CD14-positive monocyte (primary cell): ENCODE measurements at regions not wholly inside any gene's neighbourhood (a gene's known extent, or its start where the extent isn't known, plus 50 kb on each side); places are given as distances from the start of the nearest gene placed in this dataset.
"Not testable (repeated sequence)": the region's sequence is repeated elsewhere in the genome, so short reads cannot be mapped to it uniquely, and the experiment has no call there.

Source experiments
- DNase-seq, 3 donors: peaks; one replicate each; pipeline ENCODE4 v3.0.0-alpha.2; 2011 to 2022
- H2AFZ ChIP-seq: 2 replicates; pipeline ENCODE4 v1.6.0; 2012; ENCODE audit warnings: mild to moderate bottlenecking, low read depth, low read length, inconsistent platforms; ENCODE audit not compliant: insufficient read depth, poor library complexity, severe bottlenecking
- H3K27ac ChIP-seq, 2 donors: 1 replicate in 1 of 2; 2 replicates in 1 of 2; pipeline ENCODE4 v1.5.1; 2012 to 2013; ENCODE audit warnings: low read length in 2 of 2, control low read depth in 1 of 2, inconsistent platforms in 1 of 2, low read depth in 1 of 2, mild to moderate bottlenecking in 1 of 2
- H3K27me3 ChIP-seq, 2 donors: one replicate each; pipeline versions ENCODE4 v1.6.0 to v1.6.1; 2011 to 2013; ENCODE audit warnings: low read length in 2 of 2; ENCODE audit not compliant: control insufficient read depth in 2 of 2, insufficient read depth in 2 of 2
- H3K36me3 ChIP-seq, 2 donors: replicated peaks in 1 of 2; 1 replicate in 1 of 2; 2 replicates in 1 of 2; pipeline versions ENCODE4 v1.5.1 to v1.6.1; 2012 to 2013; ENCODE audit warnings: low read length in 2 of 2, control low read depth in 1 of 2, inconsistent platforms in 1 of 2, mild to moderate bottlenecking in 1 of 2; ENCODE audit not compliant: insufficient read depth in 2 of 2, control insufficient read depth in 1 of 2
- H3K4me1 ChIP-seq, 2 donors: 1 replicate in 1 of 2; 2 replicates in 1 of 2; pipeline versions ENCODE4 v1.5.1 to v1.6.1; 2012 to 2013; ENCODE audit warnings: low read length in 2 of 2, control low read depth in 1 of 2, inconsistent platforms in 1 of 2, mild to moderate bottlenecking in 1 of 2, moderate library complexity in 1 of 2; ENCODE audit not compliant: insufficient read depth in 2 of 2, control insufficient read depth in 1 of 2
- H3K4me2 ChIP-seq: replicated peaks from 2 replicates; pipeline ENCODE3; 2012; ENCODE audit warnings: low read length, moderate library complexity, mild to moderate bottlenecking; ENCODE audit not compliant: poor library complexity, severe bottlenecking; ENCODE audit errors: extremely low read depth
- H3K4me3 ChIP-seq, 3 experiments: fragments of 200-600 bp in 1 of 3; sonication (generic) in 1 of 3; replicated peaks in 1 of 3; 1 replicate in 2 of 3; 2 replicates in 1 of 3; pipeline ENCODE4 v1.5.1; 2011 to 2013; ENCODE audit warnings: low read length in 3 of 3, mild to moderate bottlenecking in 3 of 3, control low read depth in 2 of 3, low read depth in 2 of 3, inconsistent platforms in 1 of 3, moderate library complexity in 1 of 3
- H3K79me2 ChIP-seq: 2 replicates; pipeline ENCODE4 v1.6.0; 2012; ENCODE audit warnings: mild to moderate bottlenecking, control low read depth, inconsistent platforms, low read length, moderate library complexity; ENCODE audit not compliant: insufficient read depth
- H3K9ac ChIP-seq: 2 replicates; pipeline ENCODE4 v1.6.0; 2017; ENCODE audit warnings: low read length, mild to moderate bottlenecking; ENCODE audit not compliant: insufficient read depth, poor library complexity, severe bottlenecking
- H3K9me3 ChIP-seq, 2 donors: replicated peaks in 1 of 2; 1 replicate in 1 of 2; 2 replicates in 1 of 2; pipeline versions ENCODE4 v1.5.1 to v1.6.1; 2012 to 2013; ENCODE audit warnings: low read length in 2 of 2, control low read depth in 1 of 2; ENCODE audit not compliant: control insufficient read depth in 1 of 2, insufficient read depth in 1 of 2
- H4K20me1 ChIP-seq: 2 replicates; pipeline ENCODE4 v1.6.0; 2012; ENCODE audit warnings: mild to moderate bottlenecking, low read length, control low read depth, moderate library complexity; ENCODE audit not compliant: insufficient read depth
- H3K27ac Mint-ChIP-seq, 7 donors: one replicate each; pipeline ENCODE4 v1.8.0; 2020; ENCODE audit warnings: mild to moderate bottlenecking in 7 of 7, mixed read lengths in 7 of 7, moderate library complexity in 6 of 7, inconsistent platforms in 2 of 7
- H3K27me3 Mint-ChIP-seq, 3 donors: one replicate each; pipeline ENCODE4 v1.8.0; 2021 to 2022; ENCODE audit warnings: low read depth in 3 of 3, mild to moderate bottlenecking in 3 of 3, mixed read lengths in 3 of 3, moderate library complexity in 3 of 3, inconsistent platforms in 1 of 3
- H3K36me3 Mint-ChIP-seq, 2 donors: one replicate each; pipeline ENCODE4 v1.8.0; 2020; ENCODE audit warnings: mixed read lengths in 2 of 2, inconsistent platforms in 1 of 2, mild to moderate bottlenecking in 1 of 2
- H3K4me1 Mint-ChIP-seq: one replicate; pipeline ENCODE4 v1.8.0; 2020; ENCODE audit warnings: mild to moderate bottlenecking, mixed read lengths
- H3K4me3 Mint-ChIP-seq, 2 donors: one replicate each; pipeline ENCODE4 v1.8.0; 2020; ENCODE audit warnings: mild to moderate bottlenecking in 2 of 2, mixed read lengths in 2 of 2, moderate library complexity in 1 of 2
- H3K9me3 Mint-ChIP-seq, 7 donors: one replicate each; pipeline ENCODE4 v1.8.0; 2020 to 2022; ENCODE audit warnings: mixed read lengths in 7 of 7, mild to moderate bottlenecking in 6 of 7, moderate library complexity in 6 of 7, inconsistent platforms in 2 of 7
- CTCF ChIP-seq: fragments of 200-600 bp; IDR thresholded peaks from one replicate; pipeline ENCODE4 v1.8.0; 2022; ENCODE audit warnings: antibody characterized with exemption, mild to moderate bottlenecking
- WGBS: methylation state at CpG from one replicate; pipeline ENCODE4 v1.1.5; 2013; ENCODE audit warnings: missing lambda C conversion rate; ENCODE audit not compliant: insufficient coverage; 5-methylcytosine and 5-hydroxymethylcytosine counted together
- intact Hi-C, 2 donors: fragments of 100-400 bp; cut with micrococcal nuclease; formaldehyde crosslinking; loops; one replicate each; pipeline versions ENCODE4 v1.15.0 to v1.15.1; 2023

- no peak overlapping the region for H3K27ac ChIP-seq
- intact Hi-C loops = no loop called here
- H3K4me1 Mint-ChIP-seq = no peaks in the 10 kb centered on the region
- no peaks in the 10 kb centered on the region for H3K36me3 Mint-ChIP-seq
- H3K27me3 ChIP-seq = no peaks in the 10 kb centered on the region
- no peak overlapping the region for H3K9ac ChIP-seq
- H3K4me3 Mint-ChIP-seq = no peak overlapping the region
- H3K27me3 Mint-ChIP-seq = no peaks in the 10 kb centered on the region
- no peak for TF ChIP-seq CTCF
- no peak overlapping the region for H2AFZ ChIP-seq
- H3K27ac Mint-ChIP-seq = no peak overlapping the region
- H4K20me1 ChIP-seq = no peaks in the 10 kb centered on the region
- peaks cover 0 to 7% (median 0%) of the 10 kb centered on the region in 7 donors for H3K9me3 Mint-ChIP-seq
- H3K4me1 ChIP-seq = no peaks in the 10 kb centered on the region
- no peaks in the 10 kb centered on the region for H3K9me3 ChIP-seq
- H3K4me3 ChIP-seq = no peak overlapping the region
- no peak for DNase-seq
- H3K36me3 ChIP-seq = no peaks in the 10 kb centered on the region
- H3K4me2 ChIP-seq = no peak overlapping the region
- no CpG with 5 or more reads among the region's 4 CpGs for WGBS
- H3K79me2 ChIP-seq = no peaks in the 10 kb centered on the region
Observed at GRCh38 chr9:64057553-64057952, 1227.5 kb downstream of the FOXD4L5 start.

GRCh38 chr9:64028925-64029324 lies 1256.1 kb downstream of the FOXD4L5 start:
- H3K9me3 ChIP-seq = peaks cover 24 to 40% of the 10 kb centered on the region in 2 donors
- H3K79me2 ChIP-seq, H3K36me3 ChIP-seq, H3K4me3 ChIP-seq, H3K4me1 ChIP-seq, H3K4me1 Mint-ChIP-seq, H3K27me3 Mint-ChIP-seq, H4K20me1 ChIP-seq, H3K36me3 Mint-ChIP-seq, H3K27ac Mint-ChIP-seq, intact Hi-C loops, H3K27ac ChIP-seq, H3K27me3 ChIP-seq, H3K4me3 Mint-ChIP-seq, H2AFZ ChIP-seq, H3K9ac ChIP-seq, DNase-seq, H3K4me2 ChIP-seq: not testable (repeated sequence)
- peaks cover 10 to 51% (median 22%) of the 10 kb centered on the region in 7 donors for H3K9me3 Mint-ChIP-seq
- WGBS = 64% methylated on average over 4 of the region's 4 CpGs

- H3K4me1 ChIP-seq, DNase-seq, H3K36me3 Mint-ChIP-seq, H3K9ac ChIP-seq, intact Hi-C loops, H3K27me3 ChIP-seq, H4K20me1 ChIP-seq, H3K4me1 Mint-ChIP-seq, H3K4me3 Mint-ChIP-seq, H3K27me3 Mint-ChIP-seq, H3K27ac ChIP-seq, H3K79me2 ChIP-seq, H3K36me3 ChIP-seq, H3K27ac Mint-ChIP-seq, H3K4me2 ChIP-seq, H2AFZ ChIP-seq, H3K4me3 ChIP-seq: not testable (repeated sequence)
- 81% methylated on average over 44 of the region's 46 CpGs for WGBS
- H3K9me3 Mint-ChIP-seq = peaks cover 6 to 26% (median 17%) of the 10 kb centered on the region in 7 donors
- H3K9me3 ChIP-seq = peaks cover 0 to 19% of the 10 kb centered on the region in 2 donors
Observed at GRCh38 chr9:64020696-64021491, 1264.1 kb downstream of the FOXD4L5 start.

GRCh38 chr9:64017666-64018065 lies 1267.3 kb downstream of the FOXD4L5 start:
- H3K4me1 Mint-ChIP-seq, H3K27ac ChIP-seq, H3K27ac Mint-ChIP-seq, H3K27me3 Mint-ChIP-seq, H3K79me2 ChIP-seq, H3K4me3 ChIP-seq, DNase-seq, H3K36me3 ChIP-seq, intact Hi-C loops, H3K4me2 ChIP-seq, H3K4me1 ChIP-seq, H3K36me3 Mint-ChIP-seq, H3K27me3 ChIP-seq, H3K9ac ChIP-seq, H2AFZ ChIP-seq, H3K4me3 Mint-ChIP-seq, H4K20me1 ChIP-seq: not testable (repeated sequence)
- 57% methylated on average over 2 of the region's 2 CpGs for WGBS
- peaks cover 24 to 49% (median 39%) of the 10 kb centered on the region in 7 donors for H3K9me3 Mint-ChIP-seq
- peaks cover 18 to 51% of the 10 kb centered on the region in 2 donors for H3K9me3 ChIP-seq
